GDM1 (cell line): ENCODE measurements at regions not wholly inside any gene's neighbourhood (a gene's known extent, or its start where the extent isn't known, plus 50 kb on each side); places are given as distances from the start of the nearest gene placed in this dataset.
"Not testable (repeated sequence)": the region's sequence is repeated elsewhere in the genome, so short reads cannot be mapped to it uniquely, and the experiment has no call there.

Experiments
- DNase-seq: peaks from one replicate; lab custom pipeline; 2025; lab: John Stamatoyannopoulos, UW

DNA sequence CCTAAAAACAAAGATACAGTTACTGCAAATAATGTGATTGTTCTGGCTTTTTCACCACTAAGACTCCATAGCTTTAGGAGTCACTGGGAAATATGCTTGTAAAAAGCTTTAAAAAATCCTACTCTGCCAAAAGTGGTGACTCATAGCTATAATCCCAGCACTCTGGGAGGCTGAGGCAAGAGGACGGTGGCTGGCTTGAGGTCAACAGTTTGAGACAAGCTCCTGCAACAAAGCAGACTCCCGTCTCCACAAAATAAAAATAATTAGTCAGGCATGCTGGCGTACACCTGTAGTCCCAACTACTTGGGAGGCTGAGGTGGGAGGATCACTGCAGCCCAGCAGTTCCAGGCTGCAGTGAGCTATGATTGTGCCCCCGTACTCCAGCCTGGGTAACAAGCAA lies 406.4 kb downstream of the HTR1A start:
- no peak for DNase-seq

DNA sequence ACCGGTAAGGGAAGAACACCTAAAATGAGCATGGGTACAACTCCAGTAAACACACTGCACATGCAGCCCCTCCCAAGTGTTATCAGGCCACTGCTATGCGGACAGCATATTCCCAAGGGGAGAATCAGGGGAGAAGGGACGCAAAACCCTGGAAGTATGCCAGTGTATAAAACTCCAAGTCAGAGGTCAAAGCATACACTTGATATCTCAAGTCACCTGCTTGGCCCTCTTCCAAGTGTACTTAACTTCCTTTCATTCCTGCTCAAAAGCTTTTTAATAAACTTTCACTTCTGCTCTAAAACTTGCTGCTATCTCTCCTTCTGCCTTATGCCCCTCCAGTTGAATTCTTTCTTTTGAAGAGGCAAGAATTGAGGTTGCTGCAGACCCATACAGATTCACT lies 408.1 kb downstream of the HTR1A start:
- no peak for DNase-seq

DNA sequence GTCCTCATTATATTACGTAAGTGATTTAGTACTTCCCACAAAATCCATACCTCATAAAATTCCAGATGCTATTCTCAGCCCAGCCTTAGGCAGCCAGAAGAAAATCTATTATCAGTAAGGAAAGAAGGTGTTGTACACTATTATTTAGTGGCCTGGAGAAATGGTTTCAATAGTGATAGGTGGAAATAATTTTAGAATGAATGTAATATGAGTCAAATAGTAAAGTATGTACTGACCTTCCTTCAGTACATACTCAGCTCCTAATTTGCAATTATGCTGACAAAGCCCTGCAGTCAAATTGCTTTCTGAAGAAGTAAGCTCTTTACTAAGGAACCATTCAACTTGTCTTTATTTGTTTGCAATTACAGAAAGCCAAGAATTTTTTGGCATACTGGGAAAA lies 409.2 kb downstream of the HTR1A start:
- DNase-seq = no peak

DNA sequence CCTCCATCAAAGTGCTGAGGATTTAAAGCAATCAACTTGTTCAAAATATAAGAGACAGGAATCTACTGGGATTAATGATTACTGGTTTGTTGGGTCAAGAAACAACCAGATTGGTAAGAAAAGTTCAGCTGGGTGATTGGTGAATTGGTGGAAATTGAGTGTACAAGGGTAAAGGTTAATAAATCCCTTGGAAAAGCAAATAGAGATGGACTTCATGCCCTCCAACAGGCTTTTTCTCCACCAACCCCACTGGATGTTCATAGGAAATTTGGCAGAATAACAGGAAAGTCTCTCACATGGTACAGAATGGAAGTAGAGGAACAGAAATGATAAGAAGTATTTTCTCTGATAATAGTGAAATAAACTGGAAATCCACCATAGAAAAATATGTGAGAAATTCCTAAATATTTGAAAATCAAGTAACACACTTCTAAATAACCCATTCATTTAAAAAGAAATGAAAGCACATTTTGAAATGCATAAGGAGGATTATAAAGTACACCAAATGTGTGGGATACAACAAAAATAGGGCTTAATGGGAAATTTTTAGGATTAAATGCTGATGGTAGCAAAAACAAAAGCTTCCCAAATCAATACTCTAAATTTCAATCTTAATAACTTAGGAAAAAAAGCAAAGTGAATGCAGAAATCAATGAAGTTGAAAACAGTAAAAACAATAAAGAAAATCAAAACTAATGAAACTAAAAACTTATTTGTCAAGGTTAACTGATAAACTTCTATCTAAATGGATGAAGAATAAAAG lies 426.2 kb downstream of the HTR1A start:
- no peak for DNase-seq

DNA sequence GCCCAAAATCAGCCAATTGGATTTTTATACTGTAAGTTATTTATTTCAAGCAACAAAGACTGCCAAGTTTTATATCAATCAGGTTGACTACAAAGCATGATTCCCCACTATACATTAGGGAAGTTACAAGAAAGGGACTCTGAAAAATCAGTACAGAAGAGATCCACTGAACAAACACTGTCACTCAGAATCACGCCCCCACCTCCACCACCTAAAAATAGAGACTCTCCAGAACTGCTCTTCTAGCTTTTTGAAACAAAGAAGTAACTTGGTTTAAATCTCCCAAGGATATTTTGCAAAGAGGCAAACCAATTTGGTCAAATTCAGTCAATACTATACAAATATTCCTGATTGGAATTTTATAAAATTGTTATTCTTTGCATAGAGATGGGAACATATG lies 438.0 kb downstream of the HTR1A start:
- no peak for DNase-seq

DNA sequence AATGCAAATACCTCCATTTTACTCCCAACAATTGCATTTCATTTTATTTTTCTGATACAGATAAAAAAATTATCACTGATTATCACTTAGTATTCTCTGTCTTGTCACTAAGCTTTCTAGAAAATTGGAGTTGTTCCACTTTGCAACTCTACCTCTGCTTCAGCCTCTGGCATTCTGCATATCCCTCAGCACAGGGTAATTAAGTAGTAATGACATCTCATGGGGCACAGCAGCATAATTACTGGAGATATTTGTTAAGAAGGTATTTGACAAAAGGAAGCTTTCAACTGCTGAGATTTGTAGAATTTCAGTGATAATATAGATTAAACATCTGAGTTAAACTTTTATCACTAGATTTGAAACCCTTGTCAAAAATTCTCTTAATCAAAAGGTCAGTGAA lies 446.2 kb downstream of the HTR1A start:
- DNase-seq = no peak

DNA sequence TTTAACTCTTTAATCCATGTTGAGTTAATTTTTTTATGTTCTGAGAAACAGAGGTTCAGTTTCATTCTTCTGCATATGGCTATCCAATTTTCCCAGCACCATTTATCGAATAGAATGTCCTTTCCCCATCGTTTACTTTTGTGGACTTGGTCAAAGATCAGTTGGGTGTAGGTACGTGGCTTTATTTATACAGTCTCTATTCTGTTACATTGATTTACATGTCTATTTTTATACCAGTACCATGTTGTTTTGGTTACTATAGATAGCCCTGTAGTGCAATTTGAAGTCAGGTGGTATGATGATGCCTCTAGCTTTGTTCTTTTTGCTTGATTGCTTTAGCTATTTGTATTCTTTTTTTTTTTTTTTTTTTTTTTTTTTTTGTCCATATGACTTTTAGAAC lies 462.0 kb downstream of the HTR1A start:
- no peak for DNase-seq

DNA sequence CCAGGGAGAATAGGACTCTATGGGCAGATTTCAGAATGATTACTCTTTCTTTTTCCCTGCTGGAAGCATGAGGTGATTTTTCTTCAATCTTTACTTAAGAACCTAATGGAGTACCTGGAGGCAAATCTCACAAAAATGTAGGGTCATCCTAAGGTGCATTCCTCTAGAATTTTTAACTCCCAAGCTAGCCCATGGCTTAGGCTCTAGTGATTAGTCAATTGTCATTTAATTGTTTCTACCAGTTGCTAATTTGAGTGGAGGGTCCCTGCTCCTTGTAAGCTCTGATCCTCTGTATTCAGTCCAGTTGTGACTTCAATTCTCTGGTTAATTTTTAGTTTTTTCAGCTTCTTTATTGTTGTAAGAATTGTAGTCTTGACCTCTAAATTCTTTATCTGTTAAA lies 467.0 kb downstream of the HTR1A start:
- no peak for DNase-seq

DNA sequence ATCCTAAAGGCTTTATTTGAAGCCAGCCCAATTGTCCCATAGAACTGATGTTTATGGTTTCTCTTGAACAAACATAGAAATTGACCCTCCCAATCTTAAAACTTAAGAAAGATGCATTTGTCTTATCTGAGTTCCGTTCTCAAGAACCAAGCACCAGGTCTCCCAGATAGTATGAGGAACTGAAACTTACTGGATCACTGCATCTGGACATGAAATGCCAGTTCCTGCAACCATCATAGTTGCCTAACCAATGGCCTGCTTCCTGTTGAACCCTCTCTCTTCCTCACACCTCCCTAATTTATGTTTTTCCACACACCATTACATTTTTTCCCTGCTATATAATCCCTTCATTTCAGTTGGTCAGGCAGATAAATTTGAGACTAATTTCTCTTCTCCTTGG lies 478.9 kb downstream of the HTR1A start:
- no peak for DNase-seq

DNA sequence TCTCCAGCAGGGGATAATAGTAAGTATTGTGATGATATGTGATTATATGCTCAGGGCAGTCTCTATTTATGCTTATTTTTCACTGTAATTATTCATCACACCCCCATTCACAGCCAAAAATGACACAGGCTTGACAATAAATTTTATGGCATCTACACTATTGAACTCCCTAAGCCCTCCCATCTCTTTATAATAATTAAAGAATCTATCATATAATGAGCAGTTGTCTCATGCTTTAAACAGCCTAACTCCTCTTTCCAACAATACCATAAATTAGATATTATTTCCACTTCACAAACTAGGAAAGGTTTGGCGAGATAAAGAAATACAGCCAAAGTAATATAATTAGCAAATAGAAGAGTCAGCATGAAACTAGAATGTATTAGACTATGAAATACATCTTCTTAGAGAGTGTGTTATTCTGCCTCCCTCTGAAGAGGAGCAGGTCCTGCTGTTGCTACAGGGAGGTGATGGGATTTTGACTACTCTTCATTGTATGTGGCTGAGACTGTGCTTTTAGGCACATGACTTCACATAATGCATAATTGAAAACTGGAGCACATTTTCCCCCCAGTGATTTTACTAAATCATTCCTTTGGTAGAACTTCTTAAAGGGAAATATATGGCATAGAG lies 488.8 kb downstream of the HTR1A start:
- no peak for DNase-seq

DNA sequence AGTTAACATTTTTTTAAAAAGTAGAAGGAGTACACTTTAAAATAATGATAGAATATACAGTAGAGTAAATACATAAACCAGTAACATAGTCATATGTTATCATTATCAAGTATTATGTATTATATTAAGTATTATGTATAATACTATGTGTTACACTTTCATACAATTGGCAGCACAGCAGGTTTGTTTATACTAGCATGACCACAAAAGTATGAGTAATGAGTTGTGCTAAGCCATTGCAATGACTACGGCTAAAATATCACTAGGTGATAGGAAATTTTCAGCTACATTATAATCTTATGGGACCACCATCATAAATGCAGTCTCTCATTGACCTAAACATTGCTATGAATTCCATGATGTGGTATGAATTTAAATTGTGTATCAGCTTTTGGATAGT lies 506.0 kb downstream of the HTR1A start:
- DNase-seq = no peak

DNA sequence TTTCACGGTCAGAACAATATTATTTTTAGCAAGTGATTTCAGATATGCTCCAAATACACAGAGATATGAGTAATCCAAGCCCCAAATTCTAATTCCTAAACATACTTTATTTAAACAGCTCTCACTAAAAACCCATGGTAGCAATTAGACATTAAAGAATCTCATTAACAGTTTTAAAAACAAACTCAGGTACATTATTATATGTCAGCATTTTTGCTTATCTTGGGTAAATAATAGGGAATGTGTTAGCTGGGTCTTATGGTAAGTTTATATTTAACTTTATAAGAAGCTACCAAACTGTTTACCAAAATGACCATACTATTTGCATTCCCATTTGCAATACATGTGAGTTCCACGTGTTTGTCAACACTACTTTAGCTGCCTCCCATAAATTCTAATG lies 511.1 kb downstream of the HTR1A start:
- DNase-seq = no peak

DNA sequence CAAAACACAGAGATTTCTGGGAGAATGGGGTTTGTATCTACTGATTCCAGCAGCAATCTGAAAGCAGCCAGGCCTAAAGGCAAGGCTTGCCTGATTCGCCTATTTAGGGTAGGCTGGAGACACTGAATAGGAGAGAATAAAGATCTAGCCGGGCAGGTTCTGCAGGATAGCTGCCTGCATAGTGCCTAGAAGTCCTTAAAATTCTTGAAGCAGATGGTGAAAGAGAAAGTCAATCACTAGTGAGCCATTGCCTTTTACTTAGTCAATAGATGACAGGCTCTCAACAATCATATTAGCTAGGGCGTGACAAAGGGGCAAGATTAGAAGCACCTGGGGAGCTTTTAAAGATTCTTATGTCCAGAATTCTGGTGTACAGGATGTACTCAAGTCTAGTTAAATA lies 522.7 kb downstream of the HTR1A start:
- DNase-seq = no peak

DNA sequence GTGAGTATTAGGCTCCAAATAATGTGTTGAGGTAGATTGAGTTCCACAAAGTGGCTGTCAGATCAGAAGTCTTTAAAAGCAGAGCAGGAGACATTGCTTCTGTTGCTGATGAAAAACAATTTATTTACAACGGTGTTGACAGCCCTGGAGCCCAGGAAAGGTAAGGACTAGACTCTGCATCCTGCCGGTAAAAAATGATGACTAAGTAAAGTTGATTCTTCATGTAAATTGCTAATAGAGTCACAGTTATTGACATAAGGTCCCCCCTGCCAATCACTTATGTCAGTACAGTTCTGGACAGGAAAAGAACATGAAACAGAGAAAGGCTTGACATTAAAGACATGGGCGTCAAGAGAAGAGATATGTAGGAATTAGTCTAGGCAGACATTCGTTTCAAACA lies 552.5 kb downstream of the HTR1A start:
- no peak for DNase-seq

DNA sequence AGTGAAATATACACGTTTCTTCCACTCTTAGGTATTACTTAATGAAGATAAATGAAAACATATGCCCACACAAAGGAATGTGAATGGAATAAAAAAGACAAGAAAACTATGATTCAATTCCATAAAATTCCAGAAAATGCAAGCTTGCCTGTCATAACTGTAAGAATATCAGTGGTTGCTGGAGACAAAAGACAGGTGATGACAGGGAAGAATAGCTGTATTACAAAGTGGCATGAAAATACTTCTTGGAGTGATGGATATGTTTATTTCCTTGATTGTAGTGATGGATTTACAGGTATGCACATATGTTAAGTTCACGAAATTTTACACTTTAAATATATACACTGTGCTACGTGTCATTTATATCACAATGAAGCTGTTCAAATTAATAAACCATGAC lies 553.3 kb downstream of the HTR1A start:
- no peak for DNase-seq

DNA sequence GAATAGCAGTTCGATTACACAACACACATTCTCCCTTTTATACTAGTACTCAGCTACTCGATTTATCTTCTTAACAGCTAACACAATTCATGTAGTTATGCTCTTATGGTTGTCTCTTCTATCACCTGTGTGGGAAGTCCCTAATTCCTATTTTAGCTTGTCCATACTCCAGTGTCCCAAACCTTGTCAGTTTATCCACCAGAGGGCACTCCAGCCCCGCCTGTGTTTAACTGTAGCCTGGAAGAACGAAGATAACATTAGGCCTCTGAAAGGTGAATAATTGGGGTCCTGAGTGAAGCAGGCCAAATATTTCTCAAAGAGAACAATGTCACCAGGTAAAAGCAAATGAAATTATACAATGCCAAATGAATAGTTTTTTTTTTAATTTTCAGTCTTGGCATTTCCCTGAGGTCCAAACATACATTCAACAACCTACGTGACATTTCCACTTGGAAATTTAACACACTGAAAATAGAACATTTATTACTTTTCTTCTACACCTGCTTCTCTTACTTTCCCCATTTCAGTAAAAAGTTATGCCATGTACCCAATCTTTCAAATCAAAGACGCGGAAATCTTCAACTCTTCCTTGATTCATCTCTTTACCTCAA lies 560.7 kb downstream of the HTR1A start:
- peak; percentile 20 for DNase-seq

DNA sequence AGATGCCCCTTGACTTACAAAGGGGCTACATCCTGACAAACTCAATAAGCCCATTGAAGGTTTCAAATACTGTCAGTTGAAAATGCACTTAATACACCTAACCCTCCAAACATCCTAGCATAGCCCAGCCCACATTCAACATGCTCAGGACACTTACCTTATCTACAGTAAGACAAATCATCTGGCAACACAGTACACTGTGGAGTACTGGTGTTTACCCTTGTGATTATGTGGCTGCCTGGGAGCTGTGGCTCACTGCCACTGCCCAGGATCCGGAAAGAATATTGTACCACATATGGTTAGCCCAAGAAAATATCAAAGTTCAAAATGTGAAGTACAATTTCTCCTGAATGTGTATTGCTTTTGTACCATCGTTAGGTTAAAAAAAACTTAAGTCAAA lies 562.2 kb downstream of the HTR1A start:
- DNase-seq = no peak

DNA sequence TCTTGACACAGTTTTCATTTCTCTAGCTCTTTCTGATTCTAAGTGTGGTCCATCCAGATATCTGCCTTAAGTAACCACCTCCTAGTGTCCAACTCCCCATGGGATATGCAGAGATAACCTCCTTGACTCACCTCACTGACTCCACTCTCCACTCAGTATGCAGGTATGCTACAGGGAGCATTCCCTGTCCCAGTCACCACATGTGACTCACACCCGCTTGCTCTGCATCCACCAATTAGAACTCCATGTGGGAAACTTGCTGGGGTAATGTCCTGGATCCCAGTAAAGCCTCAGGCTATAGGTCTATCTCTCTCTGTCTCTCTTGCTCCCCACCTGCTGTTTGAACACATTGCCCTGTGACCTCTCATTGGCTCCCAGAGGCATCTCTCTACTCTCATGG lies 563.9 kb downstream of the HTR1A start:
- DNase-seq = no peak

DNA sequence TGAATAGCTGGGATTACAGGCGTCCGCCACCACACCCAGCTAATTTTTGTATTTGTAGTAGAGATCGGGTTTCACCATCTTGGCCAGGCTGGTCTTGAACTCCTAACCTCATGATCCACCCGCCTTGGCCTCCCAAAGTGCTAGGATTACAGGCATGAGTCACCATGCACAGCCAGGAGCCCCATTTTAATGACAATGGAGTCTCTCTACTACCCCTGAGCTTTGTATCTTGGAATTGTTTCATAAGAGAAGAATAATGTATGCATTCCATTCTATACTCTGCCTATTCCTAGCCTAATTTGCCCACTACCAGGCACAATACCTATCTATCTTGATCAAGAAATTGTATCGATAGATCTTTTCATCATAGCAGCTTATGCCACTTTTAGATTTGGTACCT lies 574.1 kb downstream of the HTR1A start:
- not testable (repeated sequence) for DNase-seq

DNA sequence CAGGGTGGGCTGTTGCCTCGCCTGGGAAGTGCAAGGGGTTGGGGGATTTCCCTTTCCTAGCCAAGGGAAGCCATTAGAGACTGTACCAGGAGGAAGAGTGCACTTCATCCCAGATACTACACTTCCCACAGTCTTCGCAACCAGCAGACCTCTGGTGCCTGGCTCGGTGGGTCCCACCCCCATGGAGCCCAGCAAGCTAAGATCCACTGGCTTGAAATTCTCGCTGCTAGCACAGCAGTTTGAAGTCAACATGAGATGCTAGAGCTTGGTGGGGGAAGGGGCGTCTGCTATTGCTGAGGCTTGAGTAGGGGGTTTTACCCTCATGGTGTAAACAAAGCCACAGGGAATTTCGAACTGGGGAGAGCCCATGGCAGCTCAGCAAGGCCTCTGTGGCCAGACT lies 586.4 kb downstream of the HTR1A start:
- no peak for DNase-seq

DNA sequence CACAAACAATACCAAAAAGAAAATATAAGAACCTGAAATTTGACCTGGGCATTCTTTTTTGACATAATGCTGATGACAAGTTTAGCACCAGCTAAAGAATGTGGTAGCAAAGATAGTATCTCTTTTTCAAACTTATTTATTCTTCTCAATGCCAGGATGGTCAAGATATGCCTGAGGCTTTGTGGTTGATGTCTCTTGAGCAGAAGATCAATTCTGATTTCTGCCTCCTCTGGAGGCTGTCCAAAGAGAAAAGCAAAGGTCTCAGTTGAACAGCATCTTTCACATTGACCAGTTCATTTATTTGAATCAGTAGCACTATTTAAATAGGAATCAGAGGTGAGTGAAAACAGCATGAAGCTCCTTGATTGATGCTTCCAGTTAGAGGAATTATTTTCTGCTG lies 588.2 kb downstream of the HTR1A start:
- no peak for DNase-seq

DNA sequence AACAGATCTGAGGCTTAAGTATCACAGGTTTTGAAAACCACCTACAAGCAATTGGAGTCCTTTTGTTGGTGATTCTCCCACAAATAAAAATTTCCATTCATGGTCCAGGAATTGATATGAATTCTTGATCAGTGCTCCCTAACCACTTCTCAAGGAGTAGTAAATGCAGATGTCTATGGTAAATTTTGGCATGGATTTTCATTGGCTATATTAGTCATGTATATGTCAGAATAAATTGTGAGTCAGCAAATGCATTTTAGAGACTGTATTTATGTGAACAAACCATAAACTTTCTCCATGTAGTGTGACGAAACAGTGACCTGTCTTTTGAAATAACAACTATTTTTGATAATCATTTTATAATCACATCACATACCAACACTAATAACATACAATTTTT lies 611.1 kb downstream of the HTR1A start:
- no peak for DNase-seq

DNA sequence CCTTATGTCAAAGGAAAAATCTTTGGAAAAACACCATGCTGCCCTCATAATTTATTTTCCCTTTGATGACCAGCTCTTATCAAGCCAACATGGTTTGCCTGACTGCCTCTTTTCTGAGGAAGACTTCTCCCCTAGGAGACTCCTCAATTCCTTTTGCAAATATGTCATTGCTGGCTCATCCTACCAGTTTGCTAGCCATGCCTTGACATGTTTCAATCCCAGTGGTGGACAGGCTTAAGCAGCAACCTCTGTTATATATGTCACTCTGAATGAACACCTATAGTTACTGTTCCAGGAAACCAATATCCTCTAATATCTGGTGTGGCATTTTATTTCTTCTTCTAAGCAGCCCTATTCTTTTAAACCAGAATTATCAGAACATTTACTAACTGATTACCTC lies 615.8 kb downstream of the HTR1A start:
- DNase-seq = no peak

DNA sequence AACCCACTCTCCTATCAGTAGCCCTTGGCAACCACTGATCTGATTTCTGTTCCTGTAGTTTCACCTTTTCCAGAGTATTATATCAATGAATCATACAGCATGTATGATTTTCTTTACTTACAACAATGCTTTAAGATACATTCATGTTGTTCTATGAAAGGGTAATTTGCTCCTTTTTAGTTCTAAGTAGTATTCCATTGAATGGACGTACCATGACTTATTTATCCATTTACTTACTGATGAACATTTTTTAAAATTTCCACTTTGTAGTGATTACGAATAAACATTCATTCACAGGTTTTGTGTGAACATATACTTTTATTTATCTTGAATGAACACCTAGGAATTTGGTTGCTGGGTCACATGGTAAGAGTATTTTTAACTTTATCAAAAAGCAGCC lies 620.8 kb downstream of the HTR1A start:
- DNase-seq = no peak
